KMS-11 (cell line): ENCODE measurements at regions not wholly inside any gene's neighbourhood (a gene's known extent, or its start where the extent isn't known, plus 50 kb on each side); places are given as distances from the start of the nearest gene placed in this dataset.

Experiments used
- H2AFZ ChIP-seq: fragments of 200-600 bp; sonication (generic); 2 replicates; pipeline ENCODE4 v1.6.1; 2016; ENCODE audit warnings: antibody characterized with exemption, mixed run types, low read depth
- H3K27ac ChIP-seq: fragments of 200-600 bp; sonication (generic); 2 replicates; pipeline ENCODE4 v1.6.1; 2016; ENCODE audit warnings: mild to moderate bottlenecking, mixed run types
- H3K27me3 ChIP-seq: fragments of 200-600 bp; sonication (generic); 2 replicates; pipeline ENCODE4 v1.6.1; 2017; ENCODE audit warnings: mild to moderate bottlenecking, low read depth, mixed run types, moderate library complexity; ENCODE audit not compliant: insufficient read depth
- H3K36me3 ChIP-seq: fragments of 200-600 bp; sonication (generic); 2 replicates; pipeline ENCODE4 v1.6.1; 2017; ENCODE audit warnings: mild to moderate bottlenecking, mixed run types; ENCODE audit not compliant: insufficient read depth
- H3K4me1 ChIP-seq: fragments of 200-600 bp; sonication (generic); 2 replicates; pipeline ENCODE4 v1.6.1; 2016; ENCODE audit warnings: mild to moderate bottlenecking, low read depth, mixed run types; ENCODE audit not compliant: poor library complexity, severe bottlenecking
- H3K4me2 ChIP-seq: fragments of 200-600 bp; sonication (generic); 2 replicates; pipeline ENCODE4 v1.7.0; 2016; ENCODE audit warnings: mild to moderate bottlenecking, mixed run types
- H3K4me3 ChIP-seq: fragments of 200-600 bp; sonication (generic); IDR thresholded peaks from 2 replicates; pipeline ENCODE4 v1.6.1; 2017; ENCODE audit warnings: low read depth, low read length, mixed read lengths; ENCODE audit not compliant: insufficient read depth
- H3K79me2 ChIP-seq: fragments of 200-600 bp; sonication (generic); 2 replicates; pipeline ENCODE4 v1.6.1; 2016; ENCODE audit warnings: low read depth, mixed run types; ENCODE audit not compliant: insufficient read depth
- H3K9ac ChIP-seq: fragments of 200-600 bp; sonication (generic); 2 replicates; pipeline ENCODE4 v1.6.1; 2016; ENCODE audit warnings: mild to moderate bottlenecking, mixed run types
- H4K20me1 ChIP-seq: fragments of 200-600 bp; sonication (generic); 2 replicates; pipeline ENCODE4 v1.6.1; 2016; ENCODE audit warnings: mild to moderate bottlenecking, mixed run types; ENCODE audit not compliant: insufficient read depth
- TF ChIP-seq, protein P1 (sequence below): fragments of 200-600 bp; sonication (generic); conservative IDR thresholded peaks from 2 replicates; pipeline ENCODE4 v1.6.1; 2017; ENCODE audit warnings: low read depth, mild to moderate bottlenecking, antibody characterized with exemption, low read length, moderate library complexity, mixed read lengths

DNA sequence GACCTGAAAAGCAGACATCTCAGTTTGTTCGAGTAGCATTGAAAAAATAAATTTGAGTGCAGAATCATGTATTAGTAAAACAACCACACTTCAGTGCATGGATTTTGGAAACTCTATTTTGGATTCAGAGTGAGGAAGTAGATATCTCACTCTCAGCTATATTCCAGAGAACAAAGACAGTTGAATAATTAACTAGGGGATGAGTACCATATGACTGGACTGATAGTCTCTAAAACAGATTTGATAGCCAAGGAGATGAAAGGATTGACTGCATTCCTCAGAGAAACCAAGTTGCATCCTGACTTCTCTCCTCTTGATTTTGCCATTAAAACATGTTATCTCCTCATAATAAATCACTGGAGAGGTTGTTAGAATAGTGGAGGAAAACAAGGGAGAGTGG is 268.4 kb upstream of the SP4 start:
- Histone ChIP-seq H3K27me3 (no peaks in the 10 kb centered on the region), H3K27ac (no peak overlapping the region), H3K4me3 (no peak overlapping the region), H3K36me3 (no peaks in the 10 kb centered on the region), H3K4me1 (no peaks in the 10 kb centered on the region), H3K79me2 (no peaks in the 10 kb centered on the region), H3K4me2 (no peak overlapping the region), H3K9ac (no peak overlapping the region), H4K20me1 (no peaks in the 10 kb centered on the region), H2AFZ (no peak overlapping the region)
- TF ChIP-seq, protein P1, sequence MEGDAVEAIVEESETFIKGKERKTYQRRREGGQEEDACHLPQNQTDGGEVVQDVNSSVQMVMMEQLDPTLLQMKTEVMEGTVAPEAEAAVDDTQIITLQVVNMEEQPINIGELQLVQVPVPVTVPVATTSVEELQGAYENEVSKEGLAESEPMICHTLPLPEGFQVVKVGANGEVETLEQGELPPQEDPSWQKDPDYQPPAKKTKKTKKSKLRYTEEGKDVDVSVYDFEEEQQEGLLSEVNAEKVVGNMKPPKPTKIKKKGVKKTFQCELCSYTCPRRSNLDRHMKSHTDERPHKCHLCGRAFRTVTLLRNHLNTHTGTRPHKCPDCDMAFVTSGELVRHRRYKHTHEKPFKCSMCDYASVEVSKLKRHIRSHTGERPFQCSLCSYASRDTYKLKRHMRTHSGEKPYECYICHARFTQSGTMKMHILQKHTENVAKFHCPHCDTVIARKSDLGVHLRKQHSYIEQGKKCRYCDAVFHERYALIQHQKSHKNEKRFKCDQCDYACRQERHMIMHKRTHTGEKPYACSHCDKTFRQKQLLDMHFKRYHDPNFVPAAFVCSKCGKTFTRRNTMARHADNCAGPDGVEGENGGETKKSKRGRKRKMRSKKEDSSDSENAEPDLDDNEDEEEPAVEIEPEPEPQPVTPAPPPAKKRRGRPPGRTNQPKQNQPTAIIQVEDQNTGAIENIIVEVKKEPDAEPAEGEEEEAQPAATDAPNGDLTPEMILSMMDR = no peak

DNA sequence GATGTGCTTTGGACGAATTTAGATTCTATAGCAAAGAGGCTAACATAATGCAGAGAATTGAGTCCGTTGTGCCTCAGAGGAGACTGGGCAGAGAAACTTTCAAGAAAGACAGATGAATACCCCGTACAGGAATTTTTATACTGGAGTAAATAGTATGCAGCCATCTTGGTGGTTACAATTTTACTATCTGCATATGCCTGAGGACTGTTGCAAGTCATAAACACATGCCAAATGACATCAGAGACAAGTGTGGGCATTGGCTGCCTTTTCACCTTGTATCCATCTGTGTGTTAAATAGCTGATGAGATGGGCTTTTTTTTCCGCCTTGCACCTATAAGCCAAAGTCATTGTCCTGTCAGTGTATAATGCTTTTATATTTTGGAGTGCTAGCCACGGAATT is 267.5 kb upstream of the SP4 start:
- no peak overlapping the region for H3K27ac ChIP-seq
- H3K4me1 ChIP-seq = no peaks in the 10 kb centered on the region
- no peaks in the 10 kb centered on the region for H3K36me3 ChIP-seq
- no peak overlapping the region for H3K4me3 ChIP-seq
- H3K27me3 ChIP-seq = no peaks in the 10 kb centered on the region
- H3K9ac ChIP-seq = no peak overlapping the region
- TF ChIP-seq, protein P1 = no peak
- no peaks in the 10 kb centered on the region for H4K20me1 ChIP-seq
- no peak overlapping the region for H3K4me2 ChIP-seq
- no peaks in the 10 kb centered on the region for H3K79me2 ChIP-seq
- H2AFZ ChIP-seq = no peak overlapping the region

DNA sequence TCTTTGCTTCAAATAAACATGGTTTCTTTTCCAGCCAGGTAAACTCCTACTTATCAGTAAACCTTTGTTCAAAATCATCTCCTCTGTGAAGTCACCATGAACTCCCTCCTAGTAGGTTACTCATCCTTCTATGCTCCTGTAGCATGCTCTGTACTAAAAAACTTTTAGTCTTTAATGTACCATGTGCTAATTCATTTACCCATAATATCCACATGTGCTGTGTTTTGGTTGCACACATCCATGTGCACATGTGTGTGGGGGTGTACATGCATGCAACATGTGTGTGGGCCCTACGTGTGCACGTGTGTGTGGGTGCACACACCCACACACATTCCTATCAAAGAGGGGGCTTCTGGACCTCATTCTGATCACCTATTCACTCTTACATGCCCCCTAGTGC is 259.9 kb upstream of the SP4 start:
- no peaks in the 10 kb centered on the region for H3K36me3 ChIP-seq

DNA sequence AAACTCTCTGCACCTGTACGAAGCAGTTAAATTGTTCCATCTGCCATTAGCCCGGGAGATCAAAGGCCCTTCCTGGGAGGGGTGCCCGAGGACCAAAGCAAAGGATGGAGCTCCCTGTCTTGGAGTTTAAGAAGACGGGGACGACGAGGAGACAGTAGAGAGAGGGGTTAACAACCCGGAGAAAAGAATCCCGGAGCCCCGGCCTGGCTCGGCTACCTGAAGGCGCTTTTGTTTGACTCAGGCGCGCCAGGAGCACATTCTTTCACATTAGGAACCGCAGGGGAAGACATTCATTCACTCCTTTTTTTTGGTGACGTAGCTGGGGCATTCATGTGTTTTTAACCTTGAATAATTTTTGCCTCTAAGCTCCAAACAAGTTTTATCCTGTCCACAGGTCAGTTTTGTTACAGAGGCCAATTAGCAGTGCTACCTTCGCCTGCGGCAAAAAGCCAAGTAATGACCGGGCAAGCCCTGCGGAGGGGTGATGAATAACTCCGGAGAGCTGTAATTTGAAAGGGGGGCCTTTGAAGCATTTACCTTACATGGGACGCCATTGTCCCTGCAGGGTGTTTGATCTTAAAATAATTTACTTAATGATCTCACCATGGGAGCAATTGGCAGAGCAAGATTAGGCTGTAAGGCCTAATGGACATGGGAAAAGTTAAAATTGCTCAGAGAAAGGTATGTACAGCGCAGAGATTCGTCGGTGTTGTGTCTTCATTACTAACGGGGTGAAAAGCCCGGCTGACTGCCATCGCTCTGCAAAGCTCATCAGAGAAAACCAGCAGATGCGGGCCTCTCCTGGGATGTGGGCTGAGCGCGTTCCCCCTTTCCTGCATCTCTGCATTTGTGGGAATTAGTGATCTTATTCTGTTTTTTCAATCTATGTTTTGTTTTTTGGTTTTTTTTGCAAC is 258.0 kb upstream of the SP4 start:
- no peak overlapping the region for H2AFZ ChIP-seq
- no peaks in the 10 kb centered on the region for H3K36me3 ChIP-seq
- no peaks in the 10 kb centered on the region for H3K27me3 ChIP-seq
- no peak overlapping the region for H3K4me3 ChIP-seq
- no peaks in the 10 kb centered on the region for H4K20me1 ChIP-seq
- H3K9ac ChIP-seq = no peak overlapping the region
- no peak overlapping the region for H3K27ac ChIP-seq
- H3K4me2 ChIP-seq = no peak overlapping the region
- no peaks in the 10 kb centered on the region for H3K79me2 ChIP-seq
- H3K4me1 ChIP-seq = no peaks in the 10 kb centered on the region
- TF ChIP-seq, protein P1 = no peak

More for the DNA sequence above, 259.9 kb upstream of the SP4 start:
- H3K79me2 ChIP-seq = no peaks in the 10 kb centered on the region
- H2AFZ ChIP-seq = no peak overlapping the region
- no peaks in the 10 kb centered on the region for H3K27me3 ChIP-seq
- H3K4me2 ChIP-seq = no peak overlapping the region
- TF ChIP-seq, protein P1 = no peak
- no peak overlapping the region for H3K9ac ChIP-seq
- no peak overlapping the region for H3K4me3 ChIP-seq
- no peaks in the 10 kb centered on the region for H4K20me1 ChIP-seq
- H3K27ac ChIP-seq = no peak overlapping the region
- H3K4me1 ChIP-seq = no peaks in the 10 kb centered on the region
